ENCODE measurements at regions not wholly inside any gene's neighbourhood (a gene's known extent, or its start where the extent isn't known, plus 50 kb on each side); places are given as distances from the start of the nearest gene placed in this dataset.

GRCh38 chr6:138035070-138035469 lies 72.1 kb downstream of the PERP start:
- no peak for DNase-seq
- in situ Hi-C loops (cut with MboI; ENCODE audit: low pct_unique_long_range_greater_than_20kb, low sequenced_read_pairs) = no loop called here

- in situ Hi-C loops (cut with MboI; ENCODE audit: low pct_unique_long_range_greater_than_20kb, low sequenced_read_pairs) = no loop called here
- DNase-seq = no peak
Measured at GRCh38 chr6:138036111-138036510, 71.1 kb downstream of the PERP start.

- no peak for DNase-seq
- in situ Hi-C loops (cut with MboI; ENCODE audit: low pct_unique_long_range_greater_than_20kb, low sequenced_read_pairs) = no loop called here
Measured at GRCh38 chr6:138037009-138037504, 70.2 kb downstream of the PERP start.

GRCh38 chr6:138038142-138038870 lies 68.9 kb downstream of the PERP start:
- DNase-seq = no peak
- in situ Hi-C loops (cut with MboI; ENCODE audit: low pct_unique_long_range_greater_than_20kb, low sequenced_read_pairs) = no loop called here

All from KBM-7 (cell line).